ENCODE measurements at regions not wholly inside any gene's neighbourhood (a gene's known extent, or its start where the extent isn't known, plus 50 kb on each side); places are given as distances from the start of the nearest gene placed in this dataset.

GRCh38 chr3:184655597-184655996 lies 56.3 kb downstream of the MAGEF1 start:
- Histone ChIP-seq H3K27me3 (no peaks in the 10 kb centered on the region), H3K9me3 (peaks cover 0 to 7% (median 0%) of the 10 kb centered on the region in 12 donors), H3K4me3 (no peak overlapping the region), H3K4me1 (peaks cover 0 to 37% (median 6%) of the 10 kb centered on the region in 12 donors), H3K27ac (no peak overlapping the region), H3K36me3 (no peaks in the 10 kb centered on the region)
- ATAC-seq (no peak), DNase-seq (no peak)
- WGBS, 4 donors: 68 to 89% (median 75%) methylated on average over 2 of the region's 2 CpGs
- no peak for TF ChIP-seq POLR2A (IDR thresholded peaks at IDR 0.05)
- TF ChIP-seq, protein P1, sequence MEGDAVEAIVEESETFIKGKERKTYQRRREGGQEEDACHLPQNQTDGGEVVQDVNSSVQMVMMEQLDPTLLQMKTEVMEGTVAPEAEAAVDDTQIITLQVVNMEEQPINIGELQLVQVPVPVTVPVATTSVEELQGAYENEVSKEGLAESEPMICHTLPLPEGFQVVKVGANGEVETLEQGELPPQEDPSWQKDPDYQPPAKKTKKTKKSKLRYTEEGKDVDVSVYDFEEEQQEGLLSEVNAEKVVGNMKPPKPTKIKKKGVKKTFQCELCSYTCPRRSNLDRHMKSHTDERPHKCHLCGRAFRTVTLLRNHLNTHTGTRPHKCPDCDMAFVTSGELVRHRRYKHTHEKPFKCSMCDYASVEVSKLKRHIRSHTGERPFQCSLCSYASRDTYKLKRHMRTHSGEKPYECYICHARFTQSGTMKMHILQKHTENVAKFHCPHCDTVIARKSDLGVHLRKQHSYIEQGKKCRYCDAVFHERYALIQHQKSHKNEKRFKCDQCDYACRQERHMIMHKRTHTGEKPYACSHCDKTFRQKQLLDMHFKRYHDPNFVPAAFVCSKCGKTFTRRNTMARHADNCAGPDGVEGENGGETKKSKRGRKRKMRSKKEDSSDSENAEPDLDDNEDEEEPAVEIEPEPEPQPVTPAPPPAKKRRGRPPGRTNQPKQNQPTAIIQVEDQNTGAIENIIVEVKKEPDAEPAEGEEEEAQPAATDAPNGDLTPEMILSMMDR (IDR thresholded peaks at IDR 0.05): no peak
- intact Hi-C loops (cut with DNase I): no loop called here

GRCh38 chr3:184654375-184654774 lies 57.5 kb downstream of the MAGEF1 start:
- no peak for DNase-seq
- H3K4me3 ChIP-seq: no peak overlapping the region
- H3K9me3 ChIP-seq: peaks cover 0 to 7% (median 0%) of the 10 kb centered on the region in 12 donors
- intact Hi-C loops (cut with DNase I): no loop called here
- no peak for TF ChIP-seq POLR2A (IDR thresholded peaks at IDR 0.05)
- TF ChIP-seq, protein P1 (IDR thresholded peaks at IDR 0.05): no peak
- peaks cover 0 to 31% (median 4%) of the 10 kb centered on the region in 12 donors for H3K4me1 ChIP-seq
- no peaks in the 10 kb centered on the region for H3K36me3 ChIP-seq
- H3K27me3 ChIP-seq: no peaks in the 10 kb centered on the region
- no peak for ATAC-seq
- H3K27ac ChIP-seq: no peak overlapping the region

- intact Hi-C loops (cut with DNase I): no loop called here
- Histone ChIP-seq H3K27ac (no peak overlapping the region), H3K9me3 (peaks cover 0 to 7% (median 0%) of the 10 kb centered on the region in 12 donors), H3K36me3 (no peaks in the 10 kb centered on the region), H3K27me3 (no peaks in the 10 kb centered on the region), H3K4me1 (peaks cover 0 to 20% (median 0%) of the 10 kb centered on the region in 12 donors), H3K4me3 (no peak overlapping the region)
- ATAC-seq (no peak), DNase-seq (no peak)
- no peak for TF ChIP-seq POLR2A (IDR thresholded peaks at IDR 0.05)
- TF ChIP-seq, protein P1 (IDR thresholded peaks at IDR 0.05): no peak
- 72 to 84% (median 80%) methylated on average over 6 of the region's 6 CpGs for WGBS, 4 donors
Measured at GRCh38 chr3:184652465-184652864, 59.4 kb downstream of the MAGEF1 start.

GRCh38 chr3:184651904-184652303 lies 60.0 kb downstream of the MAGEF1 start:
- Histone ChIP-seq H3K9me3 (peaks cover 0 to 7% (median 0%) of the 10 kb centered on the region in 12 donors), H3K4me3 (no peak overlapping the region), H3K4me1 (peaks cover 0 to 17% (median 0%) of the 10 kb centered on the region in 12 donors), H3K27me3 (no peaks in the 10 kb centered on the region), H3K36me3 (no peaks in the 10 kb centered on the region), H3K27ac (no peak overlapping the region)
- WGBS, 4 donors: 63 to 74% (median 67%) methylated on average over 6 of the region's 6 CpGs
- intact Hi-C loops (cut with DNase I): no loop called here
- DNase-seq (no peak), ATAC-seq (peak in 1 of 4 donors; percentile 12)
- TF ChIP-seq POLR2A (IDR thresholded peaks at IDR 0.05): no peak
- TF ChIP-seq, protein P1 (IDR thresholded peaks at IDR 0.05): no peak
